GM04504 (cell line): ENCODE measurements at regions not wholly inside any gene's neighbourhood (a gene's known extent, or its start where the extent isn't known, plus 50 kb on each side); places are given as distances from the start of the nearest gene placed in this dataset.
"Not testable (repeated sequence)": the region's sequence is repeated elsewhere in the genome, so short reads cannot be mapped to it uniquely, and the experiment has no call there.

Experiments used
- DNase-seq: peaks from one replicate; pipeline ENCODE4 v3.0.0-alpha.2; 2012; ENCODE audit warnings: low read depth

DNA sequence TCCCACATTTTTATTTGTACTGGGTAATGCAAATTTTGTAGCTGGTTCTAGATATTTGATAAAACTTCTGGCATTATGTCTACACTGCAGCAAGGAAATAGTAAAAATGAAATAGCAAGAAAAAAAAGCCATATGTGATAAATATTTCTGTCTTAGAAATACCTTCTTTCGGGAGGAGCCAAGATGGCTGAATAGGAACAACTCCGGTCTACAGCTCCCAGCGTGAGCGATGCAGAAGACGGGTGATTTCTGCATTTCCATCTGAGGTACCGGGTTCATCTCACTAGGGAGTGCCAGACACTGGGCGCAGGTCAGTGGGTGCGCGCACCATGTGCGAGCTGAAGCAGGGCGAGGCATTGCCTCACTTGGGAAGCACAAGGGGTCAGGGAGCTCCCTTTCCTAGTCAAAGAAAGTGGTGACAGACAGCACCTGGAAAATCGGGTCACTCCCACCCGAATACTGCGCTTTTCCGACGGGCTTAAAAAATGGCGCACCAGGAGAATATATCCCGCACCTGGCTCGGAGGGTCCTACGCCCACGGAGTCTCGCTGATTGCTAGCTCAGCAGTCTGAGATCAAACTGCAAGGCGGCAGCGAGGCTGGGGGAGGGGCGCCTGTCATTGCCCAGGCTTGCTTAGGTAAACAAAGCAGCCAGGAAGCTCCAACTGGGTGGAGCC is 461.4 kb downstream of the ZWINT start:
- not testable (repeated sequence) for DNase-seq

DNA sequence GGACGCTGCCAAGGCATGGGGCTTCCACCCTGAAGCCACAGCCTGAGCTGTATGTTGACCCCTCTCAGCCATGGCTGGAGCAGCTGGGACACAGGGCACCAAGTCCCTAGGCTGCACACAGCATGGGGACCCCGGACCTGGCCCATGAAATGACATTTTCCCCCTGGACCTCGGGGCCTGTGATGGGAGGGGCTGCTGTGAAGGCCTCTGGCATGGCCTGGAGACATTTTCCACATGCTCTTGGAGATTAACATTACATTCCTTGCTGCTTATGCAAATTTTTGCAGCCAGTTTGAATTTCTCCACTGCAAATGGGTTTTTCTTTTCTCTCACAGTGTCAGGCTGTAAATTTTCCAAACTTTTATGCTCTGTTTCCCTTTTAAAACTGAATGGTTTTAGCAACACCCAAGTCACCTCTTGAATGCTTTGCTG is 463.6 kb downstream of the ZWINT start:
- no peak for DNase-seq

DNA sequence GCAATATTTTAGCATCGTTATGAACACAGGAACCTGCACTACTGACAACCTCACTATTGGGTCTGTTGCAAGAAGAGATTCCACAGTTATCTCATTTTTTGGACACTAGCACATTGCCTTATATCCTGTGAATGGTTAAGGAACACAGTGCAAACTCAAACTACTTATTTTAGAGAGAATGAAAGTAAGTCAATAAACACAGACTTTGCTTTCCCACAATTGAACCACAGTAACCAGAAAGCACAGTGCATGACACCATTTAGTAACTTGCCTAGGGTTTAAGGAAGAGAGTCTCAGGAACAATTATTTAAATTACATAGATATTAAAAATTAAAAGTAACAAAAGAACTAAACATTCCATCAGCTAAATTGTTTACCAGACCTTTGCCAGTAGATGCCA is 468.8 kb downstream of the ZWINT start:
- no peak for DNase-seq

DNA sequence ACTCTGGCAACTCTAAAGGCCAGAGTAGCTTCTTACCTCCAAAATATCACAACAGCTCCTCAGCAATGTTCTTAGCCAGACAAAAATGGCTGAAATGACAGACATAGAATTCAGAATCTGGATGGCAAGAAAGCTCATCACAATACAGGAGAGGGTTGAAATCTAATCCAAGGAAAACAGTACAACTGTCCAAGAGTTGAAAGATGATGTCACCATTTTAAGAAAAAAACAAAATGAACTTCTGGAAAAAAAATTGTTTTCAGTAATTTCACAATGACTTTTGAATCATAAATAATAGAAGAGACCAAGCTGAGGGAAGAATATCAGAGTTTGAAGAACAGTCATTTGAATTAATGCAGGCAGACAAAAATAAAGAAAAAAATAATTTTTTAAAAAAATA is 479.5 kb downstream of the ZWINT start:
- DNase-seq, result no peak

DNA sequence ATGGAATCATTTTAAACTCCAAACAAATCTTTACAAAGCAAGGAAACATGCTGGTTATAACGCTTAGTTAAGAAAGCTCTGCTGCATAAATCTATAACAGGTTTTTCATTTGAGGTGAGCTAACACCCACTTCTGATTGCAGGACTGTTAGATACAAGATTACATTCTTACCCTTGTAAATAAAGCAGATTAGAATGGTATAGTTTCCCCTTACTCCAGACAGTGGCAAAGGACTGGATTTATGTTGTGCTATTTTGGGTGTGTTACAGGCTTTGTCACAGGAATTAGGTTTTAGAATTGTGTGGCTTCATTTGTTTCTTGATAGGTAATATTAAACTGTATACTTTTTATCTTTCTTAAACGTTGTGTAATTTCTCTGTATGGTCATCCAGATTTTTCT is 487.6 kb downstream of the ZWINT start:
- DNase-seq, result no peak

DNA sequence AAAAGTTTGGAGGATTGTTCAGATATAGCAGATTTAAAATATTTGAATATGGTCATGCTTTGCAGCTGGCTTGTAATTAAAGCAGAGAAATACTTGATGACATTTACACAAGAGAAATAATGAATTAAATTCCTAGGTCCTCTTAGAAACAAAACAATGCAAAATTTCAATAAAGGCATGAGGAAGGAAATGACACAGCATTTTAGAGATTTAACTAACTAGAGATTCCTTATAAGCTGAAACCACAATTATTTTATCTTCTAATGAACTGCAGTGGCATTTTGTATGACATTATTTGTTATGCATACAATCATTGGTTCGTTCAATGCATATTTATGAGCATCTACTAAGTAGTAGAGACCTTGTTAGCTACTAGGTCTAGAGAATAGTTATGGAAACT is 490.9 kb downstream of the ZWINT start:
- no peak for DNase-seq

DNA sequence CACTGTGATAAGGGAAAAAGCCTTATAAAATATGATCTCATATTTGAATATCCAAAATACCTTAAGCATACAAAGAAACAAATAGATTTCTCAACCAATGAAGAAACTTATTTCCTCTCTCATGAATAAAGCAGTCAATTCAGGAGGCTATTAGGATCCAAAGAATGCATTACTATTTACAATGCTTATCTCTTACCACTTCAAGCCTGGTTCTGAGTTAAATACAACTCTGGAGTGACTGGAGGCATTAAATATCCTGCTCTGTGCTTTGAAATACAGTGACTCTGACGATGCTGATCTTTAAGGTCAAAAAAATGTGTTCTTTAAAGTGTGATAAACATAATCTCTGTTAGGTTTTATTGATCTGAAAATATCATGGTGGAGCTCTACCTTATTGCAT is 493.2 kb downstream of the ZWINT start:
- no peak for DNase-seq

DNA sequence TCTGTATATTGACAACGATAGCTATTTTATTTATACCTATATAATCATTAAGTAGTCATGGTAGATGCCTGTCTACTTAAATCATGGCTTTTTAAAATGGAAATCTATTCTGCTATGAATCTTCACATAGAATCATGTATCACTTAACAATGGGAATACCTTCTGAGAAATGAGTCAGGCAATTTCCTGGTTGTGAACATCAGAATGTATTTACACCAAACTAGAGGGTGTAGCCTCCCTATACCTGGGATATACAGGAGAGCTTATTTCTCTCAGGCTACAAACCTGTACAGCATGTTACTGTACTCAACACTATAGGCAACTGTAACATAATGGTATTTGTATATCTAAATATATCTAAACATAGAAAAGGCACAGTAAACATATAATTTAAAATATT is 502.3 kb downstream of the ZWINT start:
- no peak for DNase-seq

DNA sequence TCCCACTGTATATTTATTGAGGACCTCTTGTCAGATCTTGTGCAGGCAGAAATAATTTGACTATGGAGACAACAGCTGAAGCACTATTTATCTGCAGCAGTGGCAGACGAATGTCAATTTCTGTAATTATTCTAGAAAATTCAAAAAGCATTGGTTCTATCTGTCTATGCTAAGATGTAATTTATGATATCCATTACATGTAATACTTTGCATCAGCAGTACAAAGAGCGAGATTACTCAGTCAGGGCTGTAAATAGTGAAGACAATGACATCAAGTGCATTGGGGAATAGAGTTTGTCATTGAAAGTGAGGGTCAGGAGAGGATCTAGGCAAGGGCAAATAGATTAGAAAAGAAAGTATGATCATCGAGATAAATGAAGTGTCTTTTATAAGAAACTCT is 508.2 kb downstream of the ZWINT start:
- DNase-seq, result no peak

DNA sequence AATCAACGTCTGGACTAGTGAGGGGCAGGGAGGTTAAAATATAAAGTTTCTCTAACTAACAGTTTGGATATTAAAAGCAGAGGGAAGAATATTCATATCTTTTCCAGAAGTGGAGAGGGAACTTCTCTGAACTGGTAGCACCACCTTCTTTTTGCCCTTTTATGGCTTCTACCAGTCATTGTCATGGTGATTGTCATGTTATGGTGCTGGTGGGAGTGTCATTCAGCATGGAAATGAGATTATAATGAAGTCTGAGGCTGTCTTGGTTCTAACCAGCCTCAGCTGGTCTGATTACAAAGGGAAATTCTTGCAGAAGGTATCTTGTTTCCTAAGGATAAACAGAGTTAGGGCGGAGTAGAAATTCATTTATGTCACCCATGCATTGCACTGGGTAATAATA is 523.8 kb downstream of the ZWINT start:
- no peak for DNase-seq

DNA sequence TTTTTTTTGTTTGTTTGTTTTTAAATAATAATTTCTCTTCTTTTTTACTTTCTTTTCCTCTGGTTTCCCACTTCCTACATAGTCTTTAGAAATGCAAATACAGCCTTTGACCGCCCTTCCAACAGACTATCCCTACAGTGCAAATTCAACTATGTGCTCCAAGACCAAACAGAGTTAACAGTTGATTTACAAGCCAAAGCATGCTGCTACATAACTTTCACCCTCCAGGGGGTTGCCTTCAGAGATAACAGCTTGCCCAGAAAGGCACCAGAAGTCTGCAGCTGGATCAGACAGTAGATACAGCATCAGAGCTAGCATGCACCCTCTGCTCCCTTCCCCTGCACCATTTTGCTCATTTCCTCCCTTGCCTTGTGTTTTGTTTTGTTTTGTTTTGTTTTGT is 539.0 kb downstream of the ZWINT start:
- DNase-seq, result no peak

DNA sequence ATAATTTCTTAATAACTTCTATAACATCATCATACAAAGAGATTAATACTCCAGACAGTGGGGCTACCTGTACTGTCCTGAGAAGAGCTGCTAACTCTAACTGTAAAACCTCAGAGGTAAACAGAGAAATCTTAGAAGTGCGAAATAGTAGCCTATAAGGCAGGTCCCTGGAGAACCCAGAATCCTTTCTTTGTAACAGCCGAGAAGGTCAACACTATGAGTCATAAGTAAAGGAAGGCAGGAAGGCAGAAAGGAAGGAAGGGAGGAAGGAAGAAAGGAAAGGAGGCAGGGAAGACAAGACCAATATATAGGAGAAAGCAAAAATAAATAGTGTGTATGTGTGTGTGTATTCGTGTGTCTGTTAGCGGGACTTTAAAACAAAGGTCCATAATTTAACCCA is 540.6 kb downstream of the ZWINT start:
- no peak for DNase-seq

DNA sequence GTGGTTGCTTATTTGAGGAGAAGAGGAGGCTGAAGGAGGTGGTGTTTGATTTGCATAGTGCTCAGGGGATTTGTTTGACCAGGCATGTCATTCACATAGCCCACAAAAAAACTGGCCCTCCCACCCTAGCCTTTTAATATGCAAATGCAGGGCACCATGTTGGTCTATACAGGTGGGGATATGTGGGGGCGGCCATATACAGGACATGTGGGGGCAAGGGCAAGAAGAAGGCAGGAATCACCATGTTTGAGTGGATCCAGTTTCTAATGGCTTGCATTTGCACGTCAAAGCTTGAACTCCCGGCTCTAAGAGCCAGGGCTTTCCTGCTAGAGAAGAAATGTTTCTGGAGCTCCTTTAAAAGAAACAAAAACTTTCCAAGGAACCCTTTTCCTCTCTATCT is 541.0 kb downstream of the ZWINT start:
- no peak for DNase-seq

DNA sequence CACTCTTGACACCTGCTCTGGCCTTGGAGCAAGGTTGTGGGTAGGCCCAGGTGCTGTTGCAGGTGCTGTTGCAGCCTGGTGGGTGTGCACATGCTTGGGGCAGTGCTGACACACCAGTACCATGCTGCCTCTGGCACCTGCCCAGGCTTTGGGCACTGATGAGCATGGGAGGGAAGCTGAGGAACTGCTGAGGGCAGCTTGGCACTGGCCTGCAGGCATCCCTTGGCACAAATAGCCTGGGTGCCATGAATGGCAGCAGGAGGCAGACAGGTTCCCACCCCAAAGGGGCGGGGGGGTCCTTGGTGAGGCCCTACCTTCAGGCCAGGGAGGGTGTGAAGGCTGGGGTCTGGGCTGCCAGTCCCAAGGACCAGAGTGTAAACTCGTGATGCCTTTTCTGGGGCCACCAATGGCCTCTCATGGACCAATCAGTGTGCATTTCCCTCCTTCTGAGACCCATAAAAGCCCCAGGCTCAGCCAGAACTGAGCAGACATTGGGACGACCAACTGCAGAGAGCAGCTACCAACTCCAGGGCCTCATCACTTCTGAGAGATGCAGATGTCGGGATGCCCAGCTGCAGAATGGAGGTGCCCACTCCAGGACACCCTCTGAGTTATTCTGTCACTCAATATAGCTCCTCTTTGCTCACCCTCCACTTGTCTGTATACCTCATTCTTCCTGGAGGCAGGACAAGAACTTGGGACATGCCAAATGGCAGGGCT is 547.4 kb downstream of the ZWINT start:
- no peak for DNase-seq

DNA sequence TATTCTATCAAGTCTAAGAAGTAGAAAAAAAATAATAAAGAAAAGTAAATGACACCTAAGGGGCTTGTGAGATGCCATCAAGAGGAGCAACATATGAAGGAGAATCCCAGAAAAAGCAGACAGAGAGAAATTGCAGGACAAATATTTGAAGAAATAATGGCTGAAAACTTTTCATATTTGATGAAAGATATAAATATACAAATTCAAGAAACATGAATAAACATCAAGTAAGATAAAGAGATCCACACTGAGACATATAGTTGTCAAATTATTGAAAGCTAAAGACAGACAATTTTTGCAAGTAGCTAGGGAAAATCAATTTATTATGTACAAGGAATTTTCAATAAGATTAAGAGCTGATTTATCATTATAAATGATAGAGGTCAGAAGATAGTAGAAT is 558.0 kb downstream of the ZWINT start:
- no peak for DNase-seq

DNA sequence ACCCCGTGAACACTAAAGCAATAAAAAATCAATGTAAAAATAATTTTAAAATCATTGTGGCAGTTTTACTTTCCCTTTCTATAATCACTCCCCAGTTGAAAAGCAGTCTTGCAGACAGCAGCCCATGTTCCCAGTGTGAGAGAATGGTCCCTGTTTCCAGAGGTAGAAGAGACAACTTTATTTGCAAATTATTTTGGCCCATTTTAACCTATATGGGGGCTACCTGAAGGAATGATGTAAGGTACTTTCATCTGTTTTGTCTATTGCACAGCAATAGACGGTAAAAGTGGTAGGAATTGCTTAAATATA is 559.8 kb downstream of the ZWINT start:
- no peak for DNase-seq

DNA sequence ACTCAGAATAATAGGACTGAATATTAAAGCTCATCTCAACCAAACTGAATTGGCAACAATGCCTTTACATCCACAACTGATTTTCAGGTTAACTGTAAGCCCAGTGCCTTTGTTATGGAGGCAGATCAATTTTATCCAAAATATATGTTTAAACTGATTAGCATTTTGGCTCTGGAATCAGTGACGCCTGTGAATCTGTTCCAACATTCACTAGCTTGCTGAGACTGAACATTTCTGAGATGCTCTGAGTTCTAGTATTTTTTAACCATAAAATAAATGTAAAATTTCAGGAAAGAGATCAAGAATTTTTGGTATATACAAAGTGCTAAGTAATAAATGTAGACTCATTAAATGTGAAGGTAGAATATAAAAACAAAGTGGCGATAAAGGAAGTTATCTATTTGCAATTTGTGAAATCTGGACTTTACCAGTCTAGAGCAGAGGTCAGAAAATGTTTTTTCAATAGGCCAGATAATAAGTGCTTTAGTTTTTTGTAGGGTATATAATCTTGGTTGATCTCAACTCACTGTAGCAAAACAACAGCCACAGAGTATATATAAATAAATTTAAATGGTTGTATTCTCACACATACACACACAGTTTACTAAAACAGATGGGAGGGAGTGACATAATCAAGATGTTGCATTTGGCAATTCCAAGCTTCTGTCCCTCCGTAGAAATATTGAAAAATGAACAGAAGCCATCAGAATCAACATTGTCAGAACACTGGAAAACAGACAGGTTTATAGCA is 560.3 kb downstream of the ZWINT start:
- no peak for DNase-seq

DNA sequence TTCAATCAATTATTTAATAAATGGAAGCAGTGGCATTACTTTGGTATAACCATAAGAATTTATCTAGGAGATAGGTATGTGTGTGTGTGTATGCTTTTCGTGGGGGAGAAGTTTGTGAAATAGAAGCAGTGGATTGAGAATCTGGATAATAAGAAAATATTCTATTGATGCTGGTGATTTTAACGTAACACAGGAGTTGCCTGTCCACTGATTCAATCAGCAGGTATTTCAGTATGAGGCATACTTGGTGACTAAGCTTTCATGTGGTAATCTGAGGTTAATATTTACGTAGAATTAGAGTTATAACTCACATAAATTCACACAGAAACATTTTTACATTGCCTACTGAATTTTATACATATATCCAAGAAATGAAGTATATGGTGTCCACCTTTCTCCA is 568.0 kb downstream of the ZWINT start:
- no peak for DNase-seq

DNA sequence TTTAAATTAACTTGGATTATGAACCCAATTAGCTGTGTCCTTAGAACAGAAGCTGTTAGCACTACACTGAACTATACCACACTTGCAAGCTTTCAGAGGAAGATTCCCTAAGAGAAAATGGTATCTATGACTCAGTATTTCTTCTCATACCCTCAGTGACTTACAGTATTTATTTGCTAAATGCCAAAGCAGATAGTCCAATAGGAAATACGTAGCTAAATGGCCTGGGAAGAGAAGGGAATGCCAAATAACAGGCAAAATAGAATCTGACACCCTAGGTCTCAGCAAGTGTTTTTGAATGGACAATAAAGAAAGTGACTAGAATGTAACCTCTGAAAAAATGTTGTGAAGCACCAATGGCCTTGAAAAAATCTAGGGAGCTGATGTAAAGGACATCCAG is 570.8 kb downstream of the ZWINT start:
- DNase-seq, result not testable (repeated sequence)

DNA sequence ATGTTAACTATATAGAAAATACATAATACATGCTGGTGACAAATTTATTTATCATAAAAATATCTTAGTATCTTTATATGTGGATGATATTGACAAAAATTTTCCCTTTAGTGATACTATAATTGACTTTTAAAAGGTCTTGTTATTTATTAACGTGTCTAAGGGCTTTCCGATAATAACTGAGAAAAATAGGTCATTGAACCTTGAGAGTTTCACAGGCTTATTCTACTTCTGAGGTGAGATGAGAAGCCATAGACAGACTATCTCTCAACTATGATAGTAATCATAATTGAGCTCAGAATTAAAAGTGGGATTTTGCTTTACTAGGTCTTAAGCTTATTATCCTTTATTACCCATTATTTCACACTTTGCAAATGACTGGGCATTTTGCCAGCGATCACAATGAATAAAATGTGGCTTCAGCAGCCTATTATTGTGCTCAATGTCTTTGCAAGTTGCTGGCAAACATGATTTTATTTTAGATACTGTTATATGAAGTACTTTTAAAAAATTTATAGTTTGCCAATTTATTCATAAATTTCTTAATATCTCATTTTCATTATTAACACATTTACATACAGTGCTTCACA is 574.5 kb downstream of the ZWINT start:
- no peak for DNase-seq

DNA sequence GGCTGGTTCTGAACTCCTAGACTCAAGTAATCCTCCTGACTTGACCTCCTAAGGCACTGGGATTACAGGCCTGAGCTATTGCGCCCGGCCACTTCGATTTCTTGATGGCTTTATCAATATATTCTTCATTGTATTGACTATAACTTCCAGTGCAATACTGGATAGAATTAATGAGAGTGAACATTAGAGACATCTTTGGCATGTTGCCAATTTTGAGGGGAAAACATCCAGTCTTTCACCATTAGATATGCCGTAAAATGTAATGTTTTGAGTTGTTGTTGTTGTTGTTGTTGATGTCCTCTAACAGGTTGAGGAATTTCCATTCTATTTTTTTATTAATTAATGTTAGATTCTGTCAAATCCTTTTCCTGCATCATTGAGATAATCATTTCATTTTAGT is 578.9 kb downstream of the ZWINT start:
- DNase-seq, result no peak

DNA sequence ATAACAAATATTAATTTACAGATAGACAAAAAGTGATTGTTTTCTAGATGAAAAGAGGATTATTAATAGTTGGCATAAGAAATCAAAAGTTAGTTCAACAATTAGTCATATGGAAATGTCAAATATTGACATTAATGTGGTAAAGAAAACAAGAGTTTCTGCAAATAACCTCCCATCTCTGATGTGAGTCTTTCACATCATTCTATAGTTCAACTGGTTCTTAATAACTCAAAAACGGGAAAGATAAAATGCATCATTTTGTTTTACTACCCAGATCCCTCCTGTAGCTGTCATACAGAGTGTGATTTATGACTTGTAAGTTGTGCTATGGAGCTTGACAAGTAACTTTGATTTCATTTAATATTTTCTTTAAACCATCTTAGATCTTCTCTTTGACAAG is 594.8 kb downstream of the ZWINT start:
- no peak for DNase-seq

DNA sequence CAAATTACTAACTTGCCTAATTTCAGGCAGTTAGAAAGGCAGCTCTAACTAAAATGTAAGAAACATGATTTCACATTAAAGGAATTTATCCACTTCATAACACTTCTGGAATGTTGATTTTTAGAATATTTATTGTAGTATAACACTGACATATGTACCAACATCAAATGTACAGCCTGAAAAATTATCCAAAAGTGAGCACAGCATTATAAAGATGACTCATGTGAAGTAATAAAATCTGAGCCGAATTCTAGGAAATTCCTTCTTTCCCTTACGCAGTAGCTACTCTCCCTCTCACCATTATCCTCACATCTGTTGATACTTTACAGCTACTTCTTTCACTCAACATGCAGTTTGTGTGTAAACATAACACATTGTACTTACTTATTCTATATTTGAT is 610.6 kb downstream of the ZWINT start:
- no peak for DNase-seq
